ENCODE measurements at regions not wholly inside any gene's neighbourhood (a gene's known extent, or its start where the extent isn't known, plus 50 kb on each side); places are given as distances from the start of the nearest gene placed in this dataset.

DNA sequence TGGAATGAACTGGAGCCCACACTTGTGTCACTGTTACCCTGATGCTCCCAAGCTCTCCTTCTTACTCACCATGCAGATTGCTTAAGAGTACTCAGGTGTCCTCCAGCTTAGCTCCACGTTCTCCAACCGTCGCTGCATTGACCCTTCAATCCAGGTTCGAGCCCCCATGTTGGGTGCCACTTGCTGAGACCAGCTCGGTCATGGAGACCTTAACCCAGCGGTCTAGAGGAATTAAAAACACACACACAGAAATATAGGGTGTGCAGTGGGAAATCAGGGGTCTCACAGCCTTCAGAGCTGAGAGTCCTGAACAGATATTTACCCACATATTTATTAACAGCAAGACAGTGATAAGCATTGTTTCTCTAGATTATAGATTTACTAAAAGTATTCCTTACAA is 229.1 kb upstream of the APCDD1 start:
- DNase-seq (ENCODE audit: low spot score), result no peak

DNA sequence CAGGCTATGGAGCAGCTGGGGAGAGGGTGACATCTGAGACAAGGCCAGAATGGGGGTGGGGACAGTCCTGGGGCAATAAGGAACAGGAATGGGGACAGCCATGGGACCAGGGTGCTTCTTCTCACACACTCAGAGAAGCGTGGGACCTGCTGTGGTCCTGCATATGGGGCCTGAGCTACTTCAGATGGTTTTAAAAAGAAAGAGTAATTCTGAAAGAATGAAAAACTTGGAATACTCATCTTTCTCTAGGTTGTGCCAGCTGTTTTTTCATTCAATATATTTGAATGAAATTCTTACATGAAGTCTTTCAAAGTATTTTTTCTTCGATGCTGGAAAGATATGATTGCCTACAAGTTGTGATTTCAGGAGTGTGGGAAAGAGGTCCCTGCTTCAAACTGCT is 227.5 kb upstream of the APCDD1 start:
- DNase-seq (ENCODE audit: low spot score), result no peak

- DNase-seq (ENCODE audit: low spot score), result no peak
Observed at GRCh38 chr18:10228326-10228725, 226.1 kb upstream of the APCDD1 start.

DNA sequence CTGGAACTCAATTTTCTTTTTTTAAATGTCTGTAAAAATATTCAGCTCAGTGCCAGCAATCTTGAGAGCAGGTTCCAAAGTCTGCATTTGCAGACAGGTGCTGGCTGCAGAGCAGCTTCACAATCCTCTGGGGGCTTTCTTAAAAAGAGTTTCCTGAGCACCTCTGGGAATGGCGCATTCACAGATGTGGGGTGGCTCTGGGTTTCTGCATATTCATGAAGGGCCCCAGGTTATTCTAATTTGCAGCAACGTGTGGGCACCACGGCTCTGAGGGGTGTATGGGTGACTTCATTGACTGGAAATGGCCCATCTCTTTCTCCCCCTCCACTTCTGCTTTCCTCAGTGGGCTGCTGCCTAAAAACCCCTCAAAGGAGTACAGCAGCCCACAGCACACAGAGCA is 225.0 kb upstream of the APCDD1 start:
- no peak for DNase-seq (ENCODE audit: low spot score)

DNA sequence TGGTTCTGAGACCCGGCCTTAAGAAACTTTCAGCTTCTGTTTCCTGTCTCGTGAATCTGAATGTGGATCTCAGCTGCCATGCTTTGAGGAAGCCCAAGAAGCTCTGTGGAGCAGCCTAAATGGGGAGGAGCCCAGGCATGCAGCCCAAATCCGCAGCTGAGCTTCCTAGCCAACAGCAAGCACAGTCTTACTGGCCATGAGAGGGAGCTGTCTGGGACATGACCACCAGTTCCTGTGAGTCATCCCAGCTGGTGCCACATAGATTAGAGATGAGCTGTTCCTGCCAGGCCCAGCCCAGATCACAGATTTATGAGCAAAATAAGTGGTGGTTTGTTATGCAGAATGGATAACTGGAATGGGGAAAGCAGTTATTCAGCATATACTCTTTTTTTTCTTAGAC is 224.4 kb upstream of the APCDD1 start:
- no peak for DNase-seq (ENCODE audit: low spot score)

DNA sequence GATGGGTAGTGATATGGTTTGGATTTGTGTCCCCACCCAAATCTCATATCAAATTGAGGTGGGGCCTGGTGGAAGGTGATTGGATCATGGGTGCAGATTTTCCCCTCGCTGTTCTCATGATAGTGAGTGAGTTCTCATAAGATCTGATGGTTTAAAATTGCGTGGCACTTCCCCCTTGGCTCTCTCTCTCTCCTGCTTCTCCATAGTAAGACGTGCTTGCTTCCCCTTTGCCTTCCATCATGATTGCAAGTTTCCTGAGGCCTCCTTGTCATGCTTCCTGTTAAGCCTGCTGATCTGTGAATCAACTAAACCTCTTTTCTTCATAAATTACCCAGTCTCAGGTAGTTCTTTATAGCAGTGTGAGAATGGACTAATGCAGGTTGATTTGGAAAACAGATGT is 223.2 kb upstream of the APCDD1 start:
- no peak for DNase-seq (ENCODE audit: low spot score)

DNA sequence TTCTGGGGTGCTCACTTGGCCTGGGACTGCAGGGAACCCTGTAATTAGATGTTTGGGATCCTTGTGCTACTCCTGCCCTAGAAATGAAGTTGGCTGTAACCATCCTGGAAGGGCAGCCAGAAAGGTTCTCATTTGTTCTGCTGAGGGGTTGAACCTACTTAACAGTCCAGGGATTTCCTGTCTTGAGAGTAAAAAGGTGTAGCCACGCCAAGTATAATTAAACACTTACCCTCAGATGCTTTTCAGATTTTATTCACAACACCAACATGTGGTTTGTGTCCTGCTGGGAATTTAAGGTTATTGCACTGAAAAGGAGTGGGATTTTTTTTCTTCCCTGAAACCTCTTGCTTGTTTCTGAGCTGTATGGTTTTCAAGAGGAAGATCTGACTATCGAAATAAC is 222.4 kb upstream of the APCDD1 start:
- DNase-seq (ENCODE audit: low spot score), result no peak

- DNase-seq (ENCODE audit: low spot score), result no peak
Observed at GRCh38 chr18:10233082-10233875, 221.2 kb upstream of the APCDD1 start.

- DNase-seq (ENCODE audit: low spot score), result no peak
Observed at GRCh38 chr18:10234281-10234680, 220.2 kb upstream of the APCDD1 start.

- DNase-seq (ENCODE audit: low spot score), result no peak
Observed at GRCh38 chr18:10234912-10235660, 219.3 kb upstream of the APCDD1 start.

DNA sequence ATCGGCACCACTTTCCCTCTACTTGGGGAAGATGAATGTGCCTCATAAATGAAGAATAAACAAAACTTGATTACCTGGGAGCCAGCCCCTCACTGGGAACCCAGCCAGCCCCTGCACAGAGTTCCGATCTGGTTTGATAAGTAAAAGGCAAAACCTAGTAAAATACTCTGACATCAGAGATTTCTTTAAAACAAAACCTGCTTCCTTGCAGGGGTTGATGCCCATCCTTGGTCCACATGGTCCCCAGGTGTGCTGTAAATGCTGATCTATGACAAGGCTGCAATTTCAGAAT is 218.8 kb upstream of the APCDD1 start:
- no peak for DNase-seq (ENCODE audit: low spot score)

GRCh38 chr18:10239103-10239502 is 215.3 kb upstream of the APCDD1 start:
- no peak for DNase-seq (ENCODE audit: low spot score)

- DNase-seq (ENCODE audit: low spot score), result no peak
Observed at GRCh38 chr18:10239991-10240634, 214.3 kb upstream of the APCDD1 start.

DNA sequence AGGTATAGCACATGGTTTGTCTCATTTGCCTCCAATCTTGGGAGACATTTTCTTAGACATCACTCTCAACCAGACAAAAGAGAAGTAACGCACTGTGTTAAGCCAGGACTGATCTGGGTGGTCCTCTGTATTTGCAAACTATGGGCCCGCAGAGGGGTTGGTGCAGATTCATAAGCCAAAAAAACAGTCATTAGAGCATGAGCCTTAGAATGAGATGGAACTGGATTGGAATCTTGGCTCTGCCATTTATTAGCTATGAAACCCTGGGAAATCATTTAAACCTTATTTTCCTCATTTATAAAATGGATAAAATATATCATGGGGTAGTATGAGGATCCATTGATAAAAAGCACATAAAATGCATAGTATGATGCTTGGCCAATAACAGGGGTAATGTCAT is 213.5 kb upstream of the APCDD1 start:
- DNase-seq (ENCODE audit: low spot score), result no peak

GRCh38 chr18:10241579-10241978 is 212.9 kb upstream of the APCDD1 start:
- DNase-seq (ENCODE audit: low spot score), result no peak

DNA sequence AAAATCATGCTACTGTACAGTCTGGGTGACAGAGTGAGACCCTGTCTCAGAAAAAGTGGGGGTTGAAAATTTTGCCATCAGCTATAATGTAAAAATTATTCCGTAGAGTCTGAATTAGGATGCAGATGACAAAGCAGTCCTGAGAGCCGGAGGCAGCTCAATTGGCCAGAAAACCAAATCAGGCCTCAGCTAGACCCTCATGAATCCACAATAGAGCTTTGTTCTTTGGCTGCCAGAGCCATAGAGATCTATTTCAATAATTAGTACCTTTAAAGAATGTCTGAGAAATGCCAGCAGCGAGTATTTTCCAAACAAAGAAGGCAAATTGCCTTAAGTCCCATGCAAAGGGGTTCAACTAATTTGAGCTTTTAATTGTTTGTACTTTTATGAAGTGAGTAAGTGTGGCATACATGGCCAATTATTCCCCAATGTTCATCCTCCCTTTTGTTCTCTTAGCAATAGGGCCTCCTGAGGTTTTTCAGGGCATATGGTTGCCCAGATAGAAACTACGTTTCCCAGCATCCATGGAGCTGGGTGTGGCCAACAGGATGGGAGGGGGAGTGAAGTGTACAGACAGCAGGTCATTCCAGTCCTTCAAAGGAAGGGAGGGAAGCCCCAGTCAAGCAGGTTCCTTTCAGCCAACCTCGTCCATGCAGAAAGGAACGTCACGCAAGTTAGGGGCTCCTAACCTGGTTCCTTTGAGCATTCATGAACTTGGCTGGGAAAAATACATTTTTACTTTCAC is 211.3 kb upstream of the APCDD1 start:
- no peak for DNase-seq (ENCODE audit: low spot score)

- DNase-seq (ENCODE audit: low spot score), result no peak
Observed at GRCh38 chr18:10244341-10244740, 210.1 kb upstream of the APCDD1 start.

DNA sequence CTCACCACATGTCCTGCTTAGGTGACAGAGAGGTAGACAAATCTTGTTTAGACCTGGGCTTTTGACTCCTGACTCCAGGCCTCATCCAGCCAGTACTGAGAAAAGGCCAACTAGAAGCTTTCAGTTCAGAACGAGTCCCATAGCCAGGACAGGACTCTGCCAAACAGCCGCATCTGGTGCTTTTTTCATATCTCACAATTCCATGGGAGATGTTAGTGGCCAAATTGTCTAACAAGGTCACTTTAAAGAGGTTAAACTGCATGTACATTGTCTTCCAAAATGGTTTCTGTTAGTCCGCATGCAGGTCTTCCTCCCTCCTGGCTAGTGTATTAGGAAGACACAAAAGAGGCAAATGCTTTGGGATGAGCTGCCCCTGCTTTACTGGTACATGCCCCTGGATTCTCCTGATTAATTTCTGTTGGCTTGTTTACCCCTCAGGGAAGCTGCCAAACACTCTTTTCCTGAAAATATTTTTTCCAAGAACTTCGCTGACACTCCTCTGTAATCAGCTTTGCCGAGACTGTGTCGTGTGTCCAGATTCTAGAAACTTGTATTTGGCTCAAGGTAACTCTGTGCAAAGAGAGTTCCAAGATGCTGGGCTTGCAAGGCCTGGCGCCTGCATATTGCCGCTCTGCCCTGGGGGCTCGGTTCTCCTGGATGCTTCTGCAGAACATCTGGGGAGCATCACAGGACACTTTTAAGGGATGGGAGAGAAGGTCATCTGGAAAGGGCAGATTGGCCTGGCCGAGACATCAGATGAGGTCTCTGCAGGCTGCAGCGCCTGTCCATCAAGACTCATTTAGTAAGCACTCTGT is 209.2 kb upstream of the APCDD1 start:
- no peak for DNase-seq (ENCODE audit: low spot score)

DNA sequence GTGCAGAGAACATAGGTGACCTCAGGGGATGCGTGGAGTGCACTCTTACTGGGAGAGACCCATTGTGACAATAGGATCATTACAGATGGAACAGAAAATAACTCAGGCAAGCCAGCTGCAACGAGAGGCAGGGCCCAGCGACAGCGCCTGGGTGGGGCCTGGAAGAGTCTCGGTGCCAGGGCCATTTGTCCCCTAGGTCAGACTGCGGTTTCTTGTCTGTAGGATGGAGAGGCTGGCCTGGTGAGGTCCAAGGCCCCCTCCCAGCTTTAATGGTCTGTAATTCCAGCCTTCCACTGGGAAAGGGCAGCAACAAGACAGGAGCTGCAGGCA is 208.6 kb upstream of the APCDD1 start:
- no peak for DNase-seq (ENCODE audit: low spot score)

GRCh38 chr18:10247021-10247741 is 207.3 kb upstream of the APCDD1 start:
- peak; percentile 22 for DNase-seq (ENCODE audit: low spot score)

DNA sequence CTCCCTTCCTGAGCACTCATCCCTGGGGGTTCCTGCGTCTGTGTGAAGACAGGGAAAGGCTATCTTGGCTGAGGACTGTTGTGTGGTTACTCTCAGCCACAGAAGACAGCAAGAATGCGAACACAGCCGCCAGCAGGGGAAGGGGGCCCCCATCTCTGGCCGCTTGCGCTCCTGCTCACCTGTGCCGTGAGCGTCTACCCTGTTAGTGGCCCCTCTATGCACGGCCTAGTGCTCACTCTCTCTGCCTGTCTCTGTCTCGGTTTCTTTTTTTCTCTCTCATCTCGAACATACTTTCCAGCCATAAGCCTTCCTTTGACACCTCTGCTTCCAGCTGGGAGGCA is 206.7 kb upstream of the APCDD1 start:
- DNase-seq (ENCODE audit: low spot score), result no peak

Measured in hematopoietic multipotent progenitor cell treated with erythropoietin and hydrocortisone succinate and interleukin-3 and kit ligand, for 17 days (in vitro differentiated cells).